Peyer's patch (tissue), 4 donors: ENCODE measurements at regions not wholly inside any gene's neighbourhood (a gene's known extent, or its start where the extent isn't known, plus 50 kb on each side); places are given as distances from the start of the nearest gene placed in this dataset.
"Not testable (repeated sequence)": the region's sequence is repeated elsewhere in the genome, so short reads cannot be mapped to it uniquely, and the experiment has no call there.

ENCODE experiments used
- DNase-seq, 3 donors: peaks; one replicate each; pipeline ENCODE4 v3.0.0-alpha.2; 2017 to 2019
- H3K27ac ChIP-seq, 4 donors: fragments of 200-600 bp; sonication (generic); one replicate each; pipeline ENCODE4 v1.5.1; 2016 to 2019
- H3K27me3 ChIP-seq, 2 donors: fragments of 200-600 bp; sonication (generic); one replicate each; pipeline ENCODE4 v1.5.1; 2019
- H3K36me3 ChIP-seq, 3 donors: fragments of 200-600 bp; sonication (generic); one replicate each; pipeline ENCODE4 v1.5.1; 2016 to 2019
- H3K4me1 ChIP-seq, 4 donors: fragments of 200-600 bp; sonication (generic); one replicate each; pipeline ENCODE4 v1.5.1; 2016 to 2019
- H3K4me3 ChIP-seq, 4 donors: fragments of 200-600 bp; sonication (generic); 1 replicate in 3 of 4; 2 replicates in 1 of 4; pipeline ENCODE4 v1.5.1; 2016 to 2019; ENCODE audit warnings: mild to moderate bottlenecking in 1 of 4
- H3K9me3 ChIP-seq, 4 donors: fragments of 200-600 bp; sonication (generic); one replicate each; pipeline ENCODE4 v1.5.1; 2016 to 2019; ENCODE audit warnings: mild to moderate bottlenecking in 1 of 4
- CTCF ChIP-seq, 6 experiments: fragments of 450-650 bp in 4 of 6; fragments of 200-600 bp in 2 of 6; sonication (generic) in 1 of 6; IDR thresholded peaks; one replicate each; pipeline ENCODE4 v1.5.1; 2017 to 2019; ENCODE audit warnings: antibody characterized with exemption in 6 of 6, mild to moderate bottlenecking in 3 of 6, moderate library complexity in 1 of 6
- POLR2A ChIP-seq, 2 donors: fragments of 450-650 bp; IDR thresholded peaks; one replicate each; pipeline ENCODE4 v1.5.1; 2017; ENCODE audit warnings: antibody characterized with exemption in 2 of 2, mild to moderate bottlenecking in 2 of 2, moderate library complexity in 2 of 2

- not testable (repeated sequence) for H3K36me3 ChIP-seq, H3K4me1 ChIP-seq, H3K4me3 ChIP-seq, DNase-seq, H3K9me3 ChIP-seq, H3K27ac ChIP-seq, H3K27me3 ChIP-seq
Measured at GRCh38 chr1:211890091-211890995, 59.8 kb upstream of the LPGAT1 start.

- H3K36me3 ChIP-seq, H3K4me1 ChIP-seq, H3K4me3 ChIP-seq, H3K27ac ChIP-seq, DNase-seq, H3K27me3 ChIP-seq, H3K9me3 ChIP-seq: not testable (repeated sequence)
Measured at GRCh38 chr1:211889307-211890090, 58.9 kb upstream of the LPGAT1 start.

GRCh38 chr1:211886551-211886950 is 56.0 kb upstream of the LPGAT1 start:
- no peak for DNase-seq
- Histone ChIP-seq H3K9me3 (no peaks in the 10 kb centered on the region), H3K27me3 (no peaks in the 10 kb centered on the region), H3K4me1 (no peaks in the 10 kb centered on the region), H3K4me3 (no peak overlapping the region), H3K36me3 (no peaks in the 10 kb centered on the region), H3K27ac (no peak overlapping the region)
- TF ChIP-seq POLR2A (IDR thresholded peaks at IDR 0.05) (no peak), CTCF (IDR thresholded peaks at IDR 0.05) (no peak)

GRCh38 chr1:211885747-211886522 is 55.4 kb upstream of the LPGAT1 start:
- Histone ChIP-seq H3K4me1 (no peaks in the 10 kb centered on the region), H3K27me3 (no peaks in the 10 kb centered on the region), H3K36me3 (no peaks in the 10 kb centered on the region), H3K4me3 (no peak overlapping the region), H3K9me3 (no peaks in the 10 kb centered on the region), H3K27ac (no peak overlapping the region)
- TF ChIP-seq POLR2A (IDR thresholded peaks at IDR 0.05) (no peak), CTCF (IDR thresholded peaks at IDR 0.05) (peak in 1 of 6 experiments; percentile 7)
- DNase-seq = no peak

- Histone ChIP-seq H3K9me3 (no peaks in the 10 kb centered on the region), H3K27me3 (no peaks in the 10 kb centered on the region), H3K36me3 (no peaks in the 10 kb centered on the region), H3K4me1 (no peaks in the 10 kb centered on the region), H3K27ac (no peak overlapping the region), H3K4me3 (no peak overlapping the region)
- TF ChIP-seq CTCF (IDR thresholded peaks at IDR 0.05) (peak in 1 of 6 experiments; percentile 29), POLR2A (IDR thresholded peaks at IDR 0.05) (no peak)
- DNase-seq = no peak
Measured at GRCh38 chr1:211882381-211883004, 51.9 kb upstream of the LPGAT1 start.
